Osteocyte (in vitro differentiated cells): ENCODE measurements at regions not wholly inside any gene's neighbourhood (a gene's known extent, or its start where the extent isn't known, plus 50 kb on each side); places are given as distances from the start of the nearest gene placed in this dataset.
"Not testable (repeated sequence)": the region's sequence is repeated elsewhere in the genome, so short reads cannot be mapped to it uniquely, and the experiment has no call there.

ENCODE experiments used
- DNase-seq: peaks from one replicate; pipeline ENCODE4 v3.0.0; 2021; ENCODE audit warnings: mixed read lengths; ENCODE audit not compliant: unreplicated experiment; ENCODE audit errors: extremely low spot score
- H3K27ac Mint-ChIP-seq: one replicate; pipeline ENCODE4 v1.8.0; 2021; ENCODE audit warnings: mild to moderate bottlenecking, mixed read lengths; ENCODE audit not compliant: unreplicated experiment
- H3K27me3 Mint-ChIP-seq: one replicate; pipeline ENCODE4 v1.8.0; 2021; ENCODE audit warnings: mixed read lengths; ENCODE audit not compliant: unreplicated experiment
- H3K36me3 Mint-ChIP-seq: one replicate; pipeline ENCODE4 v1.8.0; 2021; ENCODE audit warnings: mixed read lengths; ENCODE audit not compliant: unreplicated experiment
- H3K4me1 Mint-ChIP-seq: one replicate; pipeline ENCODE4 v1.8.0; 2021; ENCODE audit warnings: mixed read lengths; ENCODE audit not compliant: unreplicated experiment
- H3K4me3 Mint-ChIP-seq: one replicate; pipeline ENCODE4 v1.8.0; 2021; ENCODE audit warnings: mild to moderate bottlenecking, moderate library complexity, mixed read lengths; ENCODE audit not compliant: unreplicated experiment
- H3K9me3 Mint-ChIP-seq: one replicate; pipeline ENCODE4 v1.8.0; 2021; ENCODE audit warnings: mixed read lengths; ENCODE audit not compliant: unreplicated experiment
- CTCF ChIP-seq: fragments of 200-600 bp; sonication (generic); IDR thresholded peaks from 2 replicates; pipeline ENCODE4 v1.5.0; 2021; ENCODE audit warnings: antibody characterized with exemption, mild to moderate bottlenecking, moderate library complexity

- H3K9me3 Mint-ChIP-seq = peaks cover 5% of the 10 kb centered on the region
- H3K4me1 Mint-ChIP-seq = peaks cover 15% of the 10 kb centered on the region
Measured at GRCh38 chr2:189312643-189313042, 128.6 kb upstream of the WDR75 start.

GRCh38 chr2:189318761-189319160, 122.5 kb upstream of the WDR75 start:
- peaks cover 27% of the 10 kb centered on the region for H3K36me3 Mint-ChIP-seq
- H3K27me3 Mint-ChIP-seq = no peaks in the 10 kb centered on the region
- DNase-seq = no peak
- peaks cover 19% of the 10 kb centered on the region for H3K4me1 Mint-ChIP-seq
- no peak for TF ChIP-seq CTCF
- peak overlapping the region; percentile 2 for H3K27ac Mint-ChIP-seq
- H3K4me3 Mint-ChIP-seq = no peak overlapping the region
- peaks cover 14% of the 10 kb centered on the region for H3K9me3 Mint-ChIP-seq

More at GRCh38 chr2:189312643-189313042, 128.6 kb upstream of the WDR75 start:
- H3K36me3 Mint-ChIP-seq = peaks cover 6% of the 10 kb centered on the region
- H3K27ac Mint-ChIP-seq = no peak overlapping the region
- no peak for TF ChIP-seq CTCF
- no peaks in the 10 kb centered on the region for H3K27me3 Mint-ChIP-seq
- H3K4me3 Mint-ChIP-seq = no peak overlapping the region
- no peak for DNase-seq

GRCh38 chr2:189319424-189319823, 121.8 kb upstream of the WDR75 start:
- Mint-ChIP-seq H3K4me1 (peaks cover 19% of the 10 kb centered on the region), H3K36me3 (peaks cover 27% of the 10 kb centered on the region), H3K9me3 (peaks cover 14% of the 10 kb centered on the region)
- H3K27ac Mint-ChIP-seq, H3K4me3 Mint-ChIP-seq, H3K27me3 Mint-ChIP-seq, DNase-seq: not testable (repeated sequence)

- H3K36me3 Mint-ChIP-seq = peaks cover 6% of the 10 kb centered on the region
- peaks cover 11% of the 10 kb centered on the region for H3K9me3 Mint-ChIP-seq
- peaks cover 43% of the 10 kb centered on the region for H3K4me1 Mint-ChIP-seq
- H3K27me3 Mint-ChIP-seq = no peaks in the 10 kb centered on the region
- peak overlapping the region; percentile 84 for H3K27ac Mint-ChIP-seq
- no peak overlapping the region for H3K4me3 Mint-ChIP-seq
- TF ChIP-seq CTCF = no peak
- no peak for DNase-seq
Measured at GRCh38 chr2:189327879-189328847, 113.1 kb upstream of the WDR75 start.

GRCh38 chr2:189328848-189329245, 112.4 kb upstream of the WDR75 start:
- Mint-ChIP-seq H3K36me3 (peaks cover 9% of the 10 kb centered on the region), H3K27me3 (no peaks in the 10 kb centered on the region), H3K4me3 (no peak overlapping the region), H3K9me3 (peaks cover 15% of the 10 kb centered on the region), H3K27ac (peak overlapping the region; percentile 84), H3K4me1 (peaks cover 43% of the 10 kb centered on the region)
- TF ChIP-seq CTCF = no peak
- DNase-seq = no peak
